NCI-H1930 (cell line): ENCODE measurements at regions not wholly inside any gene's neighbourhood (a gene's known extent, or its start where the extent isn't known, plus 50 kb on each side); places are given as distances from the start of the nearest gene placed in this dataset.

Experiments
- DNase-seq, 2 experiments: peaks; one replicate each; lab custom pipeline; 2025; lab: John Stamatoyannopoulos, UW

DNA sequence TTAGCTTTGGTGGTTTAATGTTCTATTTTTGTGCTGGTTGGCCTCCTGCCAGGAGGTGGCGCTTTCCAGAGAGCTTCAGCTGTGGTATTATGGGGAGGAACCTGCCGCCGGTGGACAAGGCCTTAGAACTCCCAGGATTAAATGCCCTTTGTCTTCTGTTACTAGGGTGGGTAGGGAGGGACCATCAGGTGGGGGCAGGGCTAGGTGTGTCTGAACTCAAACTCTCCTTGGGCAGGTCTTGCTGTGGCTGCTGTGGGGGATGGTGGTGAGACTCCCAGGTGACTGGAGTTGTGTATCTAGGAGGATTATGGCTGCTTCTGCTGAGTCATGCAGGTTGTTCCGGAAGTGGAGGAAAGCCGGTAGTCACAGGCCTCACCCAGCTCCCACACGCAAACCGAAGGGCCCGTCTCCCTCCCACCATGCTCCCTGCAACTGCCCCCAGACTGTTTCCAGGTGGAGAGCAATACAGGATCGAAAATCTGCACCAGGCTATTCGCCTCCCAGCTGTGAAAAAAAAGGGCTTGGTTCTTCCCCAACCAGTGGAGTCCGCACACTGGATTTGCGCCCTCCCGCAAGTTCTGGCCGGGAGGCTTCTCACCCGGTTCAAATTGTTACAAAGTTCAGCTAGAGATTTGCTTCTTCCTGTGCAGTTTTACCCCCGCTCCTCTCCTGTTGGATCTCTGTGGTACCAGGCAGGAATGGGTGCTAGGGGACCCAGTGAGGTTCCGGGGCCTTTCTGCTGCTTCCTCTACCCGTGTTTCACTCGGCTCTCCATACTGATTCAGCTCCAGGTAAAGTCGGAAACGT is 220.5 kb downstream of the CENPF start:
- no peak for DNase-seq

DNA sequence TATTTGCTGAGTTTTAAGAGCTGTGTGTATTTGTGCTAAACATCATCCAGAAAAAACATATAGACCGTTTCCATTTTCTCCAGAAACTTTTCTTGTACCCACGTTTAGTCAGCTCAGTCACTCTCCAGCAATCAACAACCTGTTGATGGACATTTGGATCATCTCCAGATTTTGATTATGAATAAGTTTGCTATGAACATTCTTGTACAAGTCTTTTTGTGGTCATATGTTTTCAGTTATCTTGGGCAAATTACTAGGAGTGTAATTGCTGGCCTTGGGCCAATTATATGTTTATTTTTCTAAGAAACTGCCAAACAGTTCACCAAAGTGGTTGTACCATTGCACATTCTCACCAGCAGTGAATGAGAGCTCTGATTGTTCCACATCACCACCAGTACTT is 221.8 kb downstream of the CENPF start:
- no peak for DNase-seq

DNA sequence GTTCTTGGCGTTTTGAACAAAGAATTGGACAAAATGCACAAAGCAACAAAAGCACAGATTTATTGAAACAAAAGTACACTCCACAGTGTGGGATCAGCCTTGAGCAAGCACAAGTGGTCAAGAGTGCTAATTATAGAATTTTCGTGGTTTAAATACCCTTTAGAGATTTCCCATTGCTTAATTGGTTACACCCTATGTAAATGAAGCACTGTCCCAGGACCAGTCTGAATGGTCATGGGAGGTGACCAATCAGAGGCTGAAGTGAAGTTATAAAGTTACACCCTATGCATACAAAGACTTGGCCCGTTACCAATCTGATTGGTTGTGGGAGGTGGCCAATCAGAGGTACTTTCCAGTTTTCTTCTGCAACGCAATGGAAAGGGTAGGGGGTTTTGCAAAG is 223.6 kb downstream of the CENPF start:
- no peak for DNase-seq

DNA sequence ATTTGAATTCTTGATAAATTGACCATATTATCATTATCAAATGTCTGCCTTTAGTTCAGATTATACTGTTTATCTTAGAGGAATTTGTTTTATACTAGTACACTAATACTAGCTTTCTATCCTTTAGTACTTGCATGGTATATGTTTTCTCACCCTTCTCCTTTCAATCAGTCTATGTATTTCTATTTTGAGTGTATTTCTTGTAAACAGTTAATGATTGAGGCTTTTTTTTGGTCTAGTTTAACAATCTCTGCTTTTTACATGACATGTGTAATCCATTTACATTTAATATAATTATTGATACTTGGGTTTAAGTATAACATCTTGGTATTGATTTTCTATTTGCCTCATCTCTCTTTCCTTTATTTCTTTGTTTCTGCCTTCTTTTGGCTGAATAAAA is 224.9 kb downstream of the CENPF start:
- no peak for DNase-seq

DNA sequence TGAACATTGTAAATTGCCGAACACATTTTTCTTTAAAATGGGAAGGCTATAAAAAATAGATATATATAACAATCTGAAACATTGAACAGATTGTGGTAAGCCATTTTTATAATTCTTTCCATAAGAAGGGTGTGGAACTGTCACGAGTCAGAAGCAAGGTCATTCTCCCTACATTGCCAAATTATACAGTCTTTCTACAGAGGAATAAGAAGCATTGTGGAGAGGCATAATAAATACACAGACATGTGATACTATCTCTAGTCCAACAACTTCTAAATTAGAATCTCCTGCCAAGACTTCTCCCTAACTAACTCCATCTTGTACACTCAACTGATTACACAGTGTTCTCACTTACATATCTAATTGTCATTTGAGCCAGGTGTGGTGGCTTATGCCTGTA is 227.9 kb downstream of the CENPF start:
- DNase-seq, result no peak

DNA sequence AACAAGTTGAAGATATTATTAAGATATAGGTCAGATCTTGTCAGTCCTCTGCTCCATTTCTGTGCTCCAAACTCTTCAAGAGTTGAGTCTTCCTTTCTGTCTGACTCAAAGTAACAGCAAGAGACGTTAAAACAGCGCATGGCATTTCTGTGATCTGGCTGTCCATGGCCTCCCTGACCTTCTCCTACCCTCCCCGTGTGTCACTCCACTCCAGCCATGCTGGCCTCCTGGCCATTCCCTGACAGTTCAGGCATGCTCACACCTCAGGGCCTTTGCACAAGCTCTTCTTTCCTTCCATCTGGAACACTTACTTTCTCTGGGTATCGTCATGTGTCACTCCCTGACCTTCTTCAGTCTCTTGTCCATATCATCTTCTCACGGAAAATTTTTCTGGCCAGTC is 229.0 kb downstream of the CENPF start:
- DNase-seq, result no peak

DNA sequence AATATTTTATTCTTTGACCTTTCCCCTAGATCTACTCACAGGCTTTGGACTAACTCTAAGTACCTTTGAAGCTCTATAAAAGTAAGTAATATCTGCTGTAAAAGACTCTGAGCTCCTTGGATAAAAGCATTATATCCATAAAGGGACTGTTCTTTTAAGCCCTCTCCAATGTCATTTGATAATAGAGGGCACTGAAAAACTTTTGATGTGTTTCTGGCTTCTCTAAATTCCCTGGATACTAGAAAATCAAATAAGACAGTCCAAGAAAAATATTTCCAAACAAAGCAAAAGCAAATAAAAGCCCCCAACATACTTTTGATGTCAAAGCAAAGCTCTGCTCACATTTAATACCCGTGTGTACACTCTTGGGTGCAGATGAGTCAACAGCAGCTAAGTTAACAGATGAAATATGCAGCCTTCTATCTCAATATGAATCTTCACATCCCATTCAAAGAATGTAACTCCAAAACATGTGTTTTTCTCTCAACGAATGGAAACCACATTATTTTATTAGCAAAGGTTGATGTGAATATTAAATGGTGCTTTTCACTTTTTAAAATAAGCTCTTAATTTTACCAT is 230.3 kb downstream of the CENPF start:
- no peak for DNase-seq

DNA sequence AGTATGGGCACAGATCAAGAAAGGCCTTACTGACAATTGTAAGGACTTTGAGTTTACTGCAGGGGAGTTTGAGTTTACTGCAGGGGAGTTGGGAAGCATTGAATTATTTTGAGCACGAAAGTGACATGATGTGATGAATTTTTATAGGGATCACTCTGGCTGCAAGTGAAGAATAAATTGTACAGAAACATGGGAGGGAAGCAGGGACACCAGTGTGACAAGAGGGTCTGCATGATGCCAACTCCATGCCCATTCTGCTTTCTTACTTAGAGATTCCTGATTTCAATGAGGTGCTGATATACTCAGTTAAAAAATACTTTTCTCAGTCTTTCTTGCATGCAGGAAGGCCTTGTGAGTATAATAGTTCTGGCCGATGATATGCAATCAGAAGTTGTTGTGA is 234.4 kb downstream of the CENPF start:
- no peak for DNase-seq

DNA sequence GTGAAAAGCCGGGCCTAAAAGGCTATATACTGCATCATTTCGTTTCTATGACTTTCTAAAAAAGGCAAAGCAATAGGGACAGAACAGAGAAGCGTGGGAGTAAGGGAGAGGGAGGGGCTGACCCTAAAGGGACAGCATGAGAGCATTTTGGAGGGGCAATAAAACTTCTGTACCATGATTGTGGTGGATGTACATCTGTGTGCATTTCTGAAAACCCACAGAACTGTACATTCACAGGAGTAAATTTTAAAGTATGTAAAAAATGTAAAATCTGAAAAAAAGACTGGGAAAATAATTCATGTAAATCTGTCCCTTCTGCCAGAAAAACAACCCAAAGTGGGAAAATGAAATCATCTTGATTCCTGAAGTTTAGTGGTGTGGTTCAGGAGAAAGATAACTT is 235.4 kb downstream of the CENPF start:
- no peak for DNase-seq

DNA sequence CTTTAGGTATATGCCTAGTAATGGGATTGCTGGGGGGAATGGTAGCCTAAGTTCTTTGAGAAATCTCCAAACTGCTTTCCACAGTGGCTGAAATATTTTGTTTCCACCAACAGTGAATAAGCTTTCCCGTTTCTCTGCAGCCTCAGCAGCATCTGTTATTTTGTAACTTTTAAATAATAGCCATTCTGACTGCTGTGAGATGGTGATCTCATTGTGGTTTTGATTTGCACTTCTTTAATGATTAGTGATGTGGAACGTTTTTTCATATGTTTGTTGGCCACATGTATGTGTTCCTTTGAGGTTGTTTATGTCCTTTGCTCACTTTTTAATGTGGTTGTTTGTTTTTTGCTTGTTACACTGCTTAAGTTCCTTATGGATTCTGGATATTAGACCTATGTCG is 237.4 kb downstream of the CENPF start:
- DNase-seq, result no peak

DNA sequence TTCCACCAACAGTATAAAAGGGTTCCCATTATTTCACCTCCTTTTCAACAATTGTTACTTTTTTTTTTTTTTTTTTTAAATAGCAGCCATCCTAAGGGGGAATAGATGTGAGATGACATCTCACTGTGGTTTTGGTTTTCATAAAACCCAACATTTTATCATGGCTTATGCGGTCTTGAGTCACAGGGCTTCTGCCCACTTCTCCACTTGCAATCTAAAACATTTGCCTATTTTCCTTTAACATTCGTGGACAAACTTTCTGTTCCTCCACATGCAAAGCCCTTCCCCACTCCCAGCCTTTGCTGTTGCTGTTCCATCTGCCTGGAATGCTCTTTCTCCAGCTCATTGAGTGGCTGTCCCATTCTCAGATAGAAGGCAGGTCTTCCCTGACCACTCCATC is 239.7 kb upstream of the KCNK2 start:
- DNase-seq, result no peak

DNA sequence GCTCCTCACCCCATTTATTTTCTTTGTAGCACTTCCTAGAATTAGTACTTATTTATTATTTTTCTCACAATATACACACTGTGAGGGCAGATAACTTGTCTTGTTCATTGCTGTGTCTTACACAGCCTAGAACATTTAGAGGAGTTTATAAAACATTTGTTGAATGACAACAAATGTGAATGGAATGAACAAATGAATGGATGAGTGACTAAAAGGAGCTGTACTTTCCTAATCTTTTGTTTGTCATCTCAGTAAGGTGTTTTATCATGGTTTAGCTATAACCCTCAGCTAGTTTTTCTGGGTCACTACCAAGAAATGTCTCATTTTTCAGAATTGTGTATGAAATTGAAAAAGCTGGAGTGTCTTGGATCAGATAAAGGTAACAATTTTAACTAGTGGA is 239.3 kb upstream of the KCNK2 start:
- no peak for DNase-seq

DNA sequence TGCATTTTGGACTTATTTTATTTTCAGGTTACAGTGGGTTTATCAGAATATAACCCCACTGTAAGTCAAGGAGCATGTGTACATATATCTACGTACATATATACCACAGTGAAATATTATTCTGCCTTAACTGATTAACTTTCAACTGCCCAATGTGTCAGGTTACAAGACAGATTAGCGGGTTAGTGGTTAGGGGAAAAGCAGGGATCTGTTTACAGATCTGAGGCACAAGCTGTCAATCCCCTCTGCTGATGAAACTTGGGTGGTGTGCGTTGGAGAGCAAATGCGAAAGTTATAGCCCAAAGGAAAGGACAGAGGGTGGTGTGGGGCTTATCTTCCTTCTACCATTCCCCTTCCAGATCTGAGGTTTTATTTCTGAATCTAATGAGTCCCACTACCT is 238.2 kb upstream of the KCNK2 start:
- no peak for DNase-seq

DNA sequence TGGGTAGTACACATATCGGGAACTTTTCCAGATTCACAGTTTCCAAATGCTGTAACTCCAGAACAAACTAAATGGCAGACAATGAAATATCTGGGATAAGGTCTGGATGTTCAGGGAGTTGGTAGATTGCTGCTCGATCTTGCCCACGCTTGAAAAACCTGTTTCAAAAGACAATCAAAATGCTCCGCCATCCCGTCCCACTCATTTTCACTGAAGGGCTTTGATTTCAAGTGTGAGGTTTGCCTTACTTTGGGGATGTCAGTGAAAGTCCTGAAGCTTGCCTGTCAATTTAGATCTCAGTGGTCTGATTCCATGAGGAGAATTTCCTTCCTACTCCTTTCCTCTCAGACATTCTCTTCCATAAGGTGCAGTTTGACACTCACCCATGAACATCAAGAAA is 236.3 kb upstream of the KCNK2 start:
- no peak for DNase-seq

DNA sequence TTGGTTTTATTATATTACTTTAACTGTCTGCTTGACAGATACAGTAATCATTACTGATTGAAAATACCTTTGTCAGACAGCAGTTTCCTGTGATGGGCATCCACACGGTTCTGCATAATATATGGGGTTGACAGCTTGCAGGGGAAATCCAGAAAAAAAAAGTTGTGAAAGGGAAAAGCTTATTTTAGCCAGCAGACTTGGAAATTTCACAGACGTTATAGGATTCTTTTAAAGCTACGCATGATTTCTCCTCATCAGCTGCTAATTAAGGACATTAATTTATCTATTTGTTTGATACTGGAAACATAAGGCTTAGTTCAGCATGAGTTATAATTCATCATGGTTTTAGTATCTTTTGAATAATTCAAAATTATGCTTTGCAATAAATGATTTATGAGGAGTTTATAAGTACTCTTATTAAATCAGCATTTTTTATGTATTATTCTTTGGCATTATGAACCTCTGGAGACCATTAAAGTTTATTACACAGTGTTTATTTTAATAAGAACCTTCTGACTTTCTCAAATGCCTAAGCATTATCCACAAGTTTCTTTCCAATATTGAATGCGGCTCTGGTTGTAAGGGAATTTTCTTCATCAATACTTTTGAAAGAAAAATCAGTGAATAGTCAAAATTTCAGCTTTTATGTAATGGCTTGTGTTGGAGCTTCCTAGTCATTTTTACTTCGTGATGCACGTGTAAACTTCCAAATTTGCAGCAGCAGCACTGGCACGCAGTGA is 235.3 kb upstream of the KCNK2 start:
- no peak for DNase-seq

DNA sequence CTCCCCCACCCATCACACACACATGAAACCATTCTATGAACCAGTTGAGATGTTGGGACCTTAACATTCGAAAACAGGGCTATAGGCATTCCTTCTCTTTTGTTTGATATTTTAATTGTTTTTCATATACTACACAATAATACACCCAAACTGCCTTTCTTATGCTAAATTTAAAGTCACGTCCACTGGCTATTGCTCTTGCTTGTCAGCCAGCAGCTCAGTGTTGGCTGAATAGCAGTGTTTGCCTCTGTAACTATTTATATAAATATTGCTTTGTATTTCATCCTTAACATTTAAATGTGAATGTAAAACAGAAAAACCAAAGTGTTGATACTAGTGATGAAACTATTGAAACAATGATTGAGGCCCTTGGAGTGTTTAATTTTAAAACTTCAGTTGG is 234.4 kb upstream of the KCNK2 start:
- no peak for DNase-seq

DNA sequence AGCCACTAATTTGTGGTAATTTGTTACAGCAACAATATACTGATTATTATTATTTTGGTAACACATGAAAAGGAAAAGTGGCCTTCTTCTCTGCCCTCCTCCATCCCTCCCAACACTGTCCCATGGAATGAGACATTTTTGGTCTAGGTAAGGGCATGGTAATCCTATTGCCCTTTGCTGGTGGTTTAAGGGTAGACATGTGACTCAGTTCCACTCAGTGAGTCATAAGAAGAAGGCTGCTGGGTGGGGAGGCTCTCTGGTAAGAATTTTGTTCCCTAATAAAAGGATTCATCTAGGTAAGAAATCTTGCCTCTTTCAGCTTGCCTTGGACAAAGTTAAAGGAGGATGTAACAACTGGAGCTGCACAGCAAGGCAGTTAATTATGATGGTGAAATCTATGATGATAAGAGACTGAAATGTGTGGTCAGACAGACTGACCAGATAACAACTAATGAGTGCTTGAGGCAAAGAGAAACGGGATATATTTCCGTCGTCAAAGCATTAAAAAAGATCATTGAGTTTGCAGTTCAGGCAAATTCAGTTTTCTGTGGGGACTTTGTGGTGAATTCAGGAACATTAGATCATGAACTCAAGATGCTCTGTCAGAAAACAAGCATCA is 232.0 kb upstream of the KCNK2 start:
- DNase-seq, result no peak

DNA sequence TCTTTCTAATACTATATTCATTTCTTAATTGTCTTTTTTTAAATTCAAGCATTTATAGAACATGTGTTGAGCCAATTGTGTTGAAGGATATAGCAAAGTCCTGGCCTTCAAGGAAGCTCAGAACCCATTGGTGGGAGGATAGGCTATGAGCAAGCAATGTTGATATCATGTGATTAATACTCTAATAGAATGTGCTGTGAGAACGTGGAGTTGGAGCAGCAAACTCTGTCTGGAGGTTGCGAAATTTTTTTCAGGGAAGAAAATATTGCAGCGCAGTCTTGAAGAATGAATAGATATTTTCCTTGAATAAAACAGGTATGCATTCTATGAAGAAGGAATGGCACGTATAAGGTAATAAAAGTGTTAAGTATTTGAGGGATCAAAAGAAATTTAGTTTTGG is 229.2 kb upstream of the KCNK2 start:
- DNase-seq, result no peak

DNA sequence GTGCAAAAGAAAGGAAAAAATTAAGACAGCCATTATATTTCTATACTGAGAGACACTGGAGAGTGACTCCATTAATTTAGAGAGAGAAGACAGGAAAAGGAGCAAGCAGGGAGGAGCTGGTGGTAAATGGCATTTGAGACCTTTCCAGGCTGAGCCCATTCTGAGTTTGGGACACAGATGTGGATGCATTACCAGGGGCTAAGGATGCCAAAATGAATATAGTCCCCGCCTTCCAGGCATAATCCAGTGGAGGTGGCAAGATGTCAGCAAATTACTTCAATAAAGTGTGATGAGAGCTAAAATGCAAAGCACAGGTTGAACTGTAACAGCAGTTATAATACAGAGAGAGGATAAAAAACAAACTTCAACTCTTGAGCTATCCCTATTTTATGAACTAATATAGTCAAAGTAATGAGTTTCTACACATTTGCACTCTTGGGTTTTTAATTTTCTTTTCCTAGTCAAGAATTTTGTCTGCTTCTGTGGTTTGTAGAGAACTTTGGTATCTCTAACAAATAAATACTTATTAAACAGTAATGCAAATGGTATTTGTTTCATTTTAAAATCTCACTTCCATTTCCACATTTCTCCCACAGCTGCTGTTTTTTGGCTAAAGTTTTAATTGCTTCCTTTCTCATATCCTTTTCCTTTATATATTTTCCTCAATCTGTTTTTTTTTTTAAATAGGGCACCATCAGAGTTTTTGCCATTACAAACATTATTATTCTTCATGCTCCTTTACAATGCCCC is 228.2 kb upstream of the KCNK2 start:
- no peak for DNase-seq

DNA sequence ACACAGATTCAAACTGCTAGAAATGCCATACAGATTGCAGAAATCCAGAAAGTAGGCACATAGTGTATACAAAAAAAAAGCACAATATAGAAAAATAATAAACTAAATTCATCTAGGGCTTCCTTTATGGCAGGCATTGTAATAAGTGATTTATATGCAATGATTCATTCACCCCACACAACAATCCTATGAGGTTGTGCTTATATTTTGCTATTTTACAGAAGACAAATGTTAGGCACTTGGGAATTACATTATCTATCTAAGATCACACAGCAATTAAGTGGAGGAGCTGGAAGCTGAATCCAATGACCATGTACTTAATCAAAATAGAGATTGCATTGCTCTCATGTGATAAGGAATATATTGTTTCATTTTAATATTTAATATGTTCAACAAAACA is 225.7 kb upstream of the KCNK2 start:
- no peak for DNase-seq

DNA sequence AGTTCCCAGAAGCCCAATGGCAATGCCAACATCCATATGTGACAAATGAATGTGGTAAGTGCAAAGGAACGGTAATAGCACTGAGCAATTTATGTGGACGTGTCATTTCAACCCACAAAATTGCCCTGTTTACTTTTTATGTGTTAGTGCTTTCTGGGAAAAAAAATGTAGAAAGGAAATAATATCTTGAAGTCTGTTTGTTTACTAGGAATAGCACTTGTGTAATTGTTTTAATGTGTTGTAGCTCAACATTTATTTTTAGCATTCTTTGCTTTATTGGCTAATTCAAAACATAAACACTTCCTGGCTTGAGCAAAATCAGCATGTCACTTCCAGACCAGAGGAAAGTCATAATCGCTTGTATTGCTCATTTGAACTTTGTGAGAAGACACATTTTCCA is 224.8 kb upstream of the KCNK2 start:
- no peak for DNase-seq

DNA sequence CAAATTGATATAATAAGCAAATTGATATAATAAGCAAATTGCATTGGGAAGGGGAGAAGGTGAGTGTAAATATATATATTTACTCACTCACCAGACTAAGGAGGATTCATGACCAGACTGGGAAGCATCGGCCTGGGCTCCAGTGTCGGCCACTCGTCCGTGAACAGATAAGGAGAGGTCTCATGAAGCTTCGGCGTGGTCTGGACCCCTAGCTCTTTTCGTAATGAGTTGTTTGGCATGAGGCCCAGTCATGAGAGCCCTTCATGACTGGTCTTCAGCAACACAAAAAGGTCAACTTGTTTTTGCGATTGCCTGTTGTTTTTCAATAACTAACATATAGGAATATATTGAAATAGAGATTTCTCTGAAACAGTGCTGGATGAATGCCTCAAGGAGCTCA is 222.9 kb upstream of the KCNK2 start:
- DNase-seq, result peak; percentile 18 to 50
